GM23338 (cell line): ENCODE measurements at regions not wholly inside any gene's neighbourhood (a gene's known extent, or its start where the extent isn't known, plus 50 kb on each side); places are given as distances from the start of the nearest gene placed in this dataset.

Experiments
- ATAC-seq: fragments of 200-7000 bp; cut with Tn5 transposase; 3 replicates; pipeline ENCODE4 v1.9.1; 2020
- DNase-seq: peaks from one replicate; pipeline ENCODE4 v3.0.0-alpha.2; 2015; ENCODE audit warnings: low spot score
- H2AFZ ChIP-seq: fragments of 200-600 bp; sonication (generic); 2 replicates; pipeline ENCODE4 v1.8.0; 2016; ENCODE audit warnings: antibody characterized with exemption, mild to moderate bottlenecking, moderate library complexity
- H3F3A ChIP-seq: fragments of 200-600 bp; sonication (generic); replicated peaks from 2 replicates; pipeline ENCODE4 v1.8.0; 2017; ENCODE audit warnings: antibody characterized with exemption, mixed run types, low read depth
- H3K27ac ChIP-seq: fragments of 200-600 bp; sonication (generic); 2 replicates; pipeline ENCODE4 v1.6.1; 2016; ENCODE audit warnings: low read depth
- H3K27me3 ChIP-seq: fragments of 200-600 bp; sonication (generic); 2 replicates; pipeline ENCODE4 v1.8.0; 2016; ENCODE audit warnings: mild to moderate bottlenecking, mixed run types, moderate library complexity; ENCODE audit not compliant: insufficient read depth
- H3K36me3 ChIP-seq: fragments of 200-600 bp; sonication (generic); 2 replicates; pipeline ENCODE4 v1.8.0; 2016; ENCODE audit warnings: mild to moderate bottlenecking; ENCODE audit not compliant: insufficient read depth
- H3K4me1 ChIP-seq: fragments of 200-600 bp; sonication (generic); 2 replicates; pipeline ENCODE4 v1.8.0; 2016; ENCODE audit warnings: mild to moderate bottlenecking, moderate library complexity; ENCODE audit not compliant: insufficient read depth
- H3K4me2 ChIP-seq: fragments of 200-600 bp; sonication (generic); 2 replicates; pipeline ENCODE4 v1.7.1; 2017; ENCODE audit warnings: mixed run types
- H3K4me3 ChIP-seq: fragments of 200-600 bp; sonication (generic); 2 replicates; pipeline ENCODE4 v1.6.1; 2016; ENCODE audit warnings: mixed run types
- H3K79me2 ChIP-seq: fragments of 200-600 bp; sonication (generic); replicated peaks from 2 replicates; pipeline ENCODE4 v1.8.0; 2017; ENCODE audit warnings: mild to moderate bottlenecking; ENCODE audit not compliant: insufficient read depth
- H3K9me2 ChIP-seq: fragments of 200-600 bp; sonication (generic); 2 replicates; pipeline ENCODE4 v1.8.0; 2017; ENCODE audit not compliant: insufficient read depth
- H4K20me1 ChIP-seq: fragments of 200-600 bp; sonication (generic); replicated peaks from 2 replicates; pipeline ENCODE4 v1.8.0; 2017; ENCODE audit warnings: mild to moderate bottlenecking; ENCODE audit not compliant: insufficient read depth
- H3K27ac Mint-ChIP-seq: 2 replicates; pipeline ENCODE4 v1.8.0; 2020; ENCODE audit warnings: inconsistent platforms, mild to moderate bottlenecking, moderate library complexity, mixed read lengths
- H3K27me3 Mint-ChIP-seq: 3 replicates; pipeline ENCODE4 v1.8.0; 2022; ENCODE audit warnings: low read depth, mild to moderate bottlenecking, moderate library complexity, mixed read lengths, inconsistent platforms; ENCODE audit not compliant: insufficient read depth, poor library complexity
- H3K36me3 Mint-ChIP-seq: 3 replicates; pipeline ENCODE4 v1.8.0; 2021; ENCODE audit warnings: low read depth, mild to moderate bottlenecking, inconsistent platforms, moderate library complexity, mixed read lengths
- H3K4me1 Mint-ChIP-seq: 3 replicates; pipeline ENCODE4 v1.8.0; 2020; ENCODE audit warnings: mild to moderate bottlenecking, inconsistent platforms, mixed read lengths
- H3K4me3 Mint-ChIP-seq: 3 replicates; pipeline ENCODE4 v1.8.0; 2021; ENCODE audit warnings: moderate library complexity, mild to moderate bottlenecking, inconsistent platforms, mixed read lengths
- H3K9me3 Mint-ChIP-seq: 3 replicates; pipeline ENCODE4 v1.8.0; 2020; ENCODE audit warnings: moderate library complexity, mild to moderate bottlenecking, inconsistent platforms, mixed read lengths
- CREB1 ChIP-seq: fragments of 250-450 bp; sonication (Bioruptor Pico); IDR thresholded peaks from 2 replicates; pipeline ENCODE4 v1.5.0; 2020; ENCODE audit warnings: low read depth, mild to moderate bottlenecking, moderate library complexity
- EZH2 ChIP-seq: fragments of 200-600 bp; sonication (generic); IDR thresholded peaks from one replicate; pipeline ENCODE4 v1.8.0; 2017; ENCODE audit warnings: antibody characterized with exemption, mild to moderate bottlenecking, low read depth; ENCODE audit not compliant: unreplicated experiment
- POLR2AphosphoS5 ChIP-seq: IDR thresholded peaks from 2 replicates; pipeline ENCODE4 v1.6.1; 2016; ENCODE audit warnings: antibody characterized with exemption, low read depth
- STAT1 ChIP-seq: IDR thresholded peaks from one replicate; pipeline ENCODE4 v1.6.1; 2016; ENCODE audit warnings: antibody characterized with exemption; ENCODE audit not compliant: unreplicated experiment
- TF ChIP-seq, protein P1 (sequence below), 2 experiments: fragments of 200-600 bp in 1 of 2; sonication (generic) in 1 of 2; conservative IDR thresholded peaks; 2 replicates each; pipeline versions ENCODE4 v1.5.1 to v1.6.1; 2016 to 2017; ENCODE audit warnings: antibody characterized with exemption in 2 of 2, low read depth in 2 of 2, mild to moderate bottlenecking in 2 of 2, moderate library complexity in 1 of 2
- TF ChIP-seq, protein P2 (sequence below): IDR thresholded peaks from one replicate; pipeline ENCODE4 v1.6.1; 2018; ENCODE audit warnings: antibody characterized with exemption; ENCODE audit not compliant: unreplicated experiment
- TF ChIP-seq, protein P3 (sequence below): fragments of 250-450 bp; sonication (Bioruptor Pico); IDR thresholded peaks from 2 replicates; pipeline ENCODE4 v1.5.0; 2020; ENCODE audit warnings: mild to moderate bottlenecking, moderate library complexity

DNA sequence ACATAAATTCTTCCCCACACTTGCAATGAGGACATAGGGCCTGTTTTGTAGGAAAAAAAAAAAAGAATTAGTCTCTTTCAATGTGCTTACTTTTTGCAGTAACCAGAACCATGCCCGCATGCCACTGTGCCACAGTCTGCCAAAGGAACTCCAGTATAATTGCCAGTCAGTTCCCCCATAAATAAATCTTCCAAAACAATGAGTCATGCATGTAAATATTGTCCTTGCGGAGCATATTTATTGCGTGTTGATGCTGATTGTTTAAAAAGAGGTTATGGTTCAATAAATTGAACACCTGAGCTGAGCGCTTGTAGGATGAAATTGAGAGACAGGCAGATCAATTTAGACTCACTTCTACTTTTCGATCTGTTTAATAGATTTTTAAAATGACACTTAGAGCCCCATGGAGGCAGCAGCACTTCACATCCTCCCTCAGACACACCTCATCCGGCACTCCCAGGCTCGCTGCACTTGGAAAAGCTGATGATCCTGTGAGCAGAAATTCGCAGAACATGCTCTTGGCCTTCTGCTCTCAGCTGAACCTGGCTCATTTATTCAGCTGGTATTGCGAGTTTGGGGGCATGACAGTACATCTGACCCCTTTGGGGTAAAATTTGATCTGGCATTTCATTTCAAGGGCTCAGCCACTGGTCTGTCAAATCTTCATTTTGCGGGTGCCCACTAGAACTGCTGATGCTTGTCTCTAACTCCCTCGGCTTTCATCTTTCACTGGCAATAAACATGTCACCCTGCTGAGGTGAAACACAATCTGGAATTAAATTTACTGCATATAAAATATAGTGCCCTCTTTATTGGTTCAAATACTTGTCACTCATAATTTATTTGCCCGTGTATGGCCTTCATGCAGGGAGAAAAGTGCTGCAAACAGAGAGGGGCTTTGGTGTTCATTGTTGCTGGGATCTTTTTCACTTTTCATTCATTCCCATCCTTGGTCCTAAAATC lies 371.1 kb upstream of the POU3F2 start (continued):
- TF ChIP-seq, protein P1, sequence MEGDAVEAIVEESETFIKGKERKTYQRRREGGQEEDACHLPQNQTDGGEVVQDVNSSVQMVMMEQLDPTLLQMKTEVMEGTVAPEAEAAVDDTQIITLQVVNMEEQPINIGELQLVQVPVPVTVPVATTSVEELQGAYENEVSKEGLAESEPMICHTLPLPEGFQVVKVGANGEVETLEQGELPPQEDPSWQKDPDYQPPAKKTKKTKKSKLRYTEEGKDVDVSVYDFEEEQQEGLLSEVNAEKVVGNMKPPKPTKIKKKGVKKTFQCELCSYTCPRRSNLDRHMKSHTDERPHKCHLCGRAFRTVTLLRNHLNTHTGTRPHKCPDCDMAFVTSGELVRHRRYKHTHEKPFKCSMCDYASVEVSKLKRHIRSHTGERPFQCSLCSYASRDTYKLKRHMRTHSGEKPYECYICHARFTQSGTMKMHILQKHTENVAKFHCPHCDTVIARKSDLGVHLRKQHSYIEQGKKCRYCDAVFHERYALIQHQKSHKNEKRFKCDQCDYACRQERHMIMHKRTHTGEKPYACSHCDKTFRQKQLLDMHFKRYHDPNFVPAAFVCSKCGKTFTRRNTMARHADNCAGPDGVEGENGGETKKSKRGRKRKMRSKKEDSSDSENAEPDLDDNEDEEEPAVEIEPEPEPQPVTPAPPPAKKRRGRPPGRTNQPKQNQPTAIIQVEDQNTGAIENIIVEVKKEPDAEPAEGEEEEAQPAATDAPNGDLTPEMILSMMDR (conservative IDR thresholded peaks at IDR 0.05; ENCODE audit: low read depth in 2 of 2), result no peak
- no peak for TF ChIP-seq CREB1 (CRISPR knock-in tag)
- no peak for TF ChIP-seq POLR2AphosphoS5
- TF ChIP-seq STAT1, result no peak
- TF ChIP-seq EZH2, result no peak
- TF ChIP-seq, protein P2, sequence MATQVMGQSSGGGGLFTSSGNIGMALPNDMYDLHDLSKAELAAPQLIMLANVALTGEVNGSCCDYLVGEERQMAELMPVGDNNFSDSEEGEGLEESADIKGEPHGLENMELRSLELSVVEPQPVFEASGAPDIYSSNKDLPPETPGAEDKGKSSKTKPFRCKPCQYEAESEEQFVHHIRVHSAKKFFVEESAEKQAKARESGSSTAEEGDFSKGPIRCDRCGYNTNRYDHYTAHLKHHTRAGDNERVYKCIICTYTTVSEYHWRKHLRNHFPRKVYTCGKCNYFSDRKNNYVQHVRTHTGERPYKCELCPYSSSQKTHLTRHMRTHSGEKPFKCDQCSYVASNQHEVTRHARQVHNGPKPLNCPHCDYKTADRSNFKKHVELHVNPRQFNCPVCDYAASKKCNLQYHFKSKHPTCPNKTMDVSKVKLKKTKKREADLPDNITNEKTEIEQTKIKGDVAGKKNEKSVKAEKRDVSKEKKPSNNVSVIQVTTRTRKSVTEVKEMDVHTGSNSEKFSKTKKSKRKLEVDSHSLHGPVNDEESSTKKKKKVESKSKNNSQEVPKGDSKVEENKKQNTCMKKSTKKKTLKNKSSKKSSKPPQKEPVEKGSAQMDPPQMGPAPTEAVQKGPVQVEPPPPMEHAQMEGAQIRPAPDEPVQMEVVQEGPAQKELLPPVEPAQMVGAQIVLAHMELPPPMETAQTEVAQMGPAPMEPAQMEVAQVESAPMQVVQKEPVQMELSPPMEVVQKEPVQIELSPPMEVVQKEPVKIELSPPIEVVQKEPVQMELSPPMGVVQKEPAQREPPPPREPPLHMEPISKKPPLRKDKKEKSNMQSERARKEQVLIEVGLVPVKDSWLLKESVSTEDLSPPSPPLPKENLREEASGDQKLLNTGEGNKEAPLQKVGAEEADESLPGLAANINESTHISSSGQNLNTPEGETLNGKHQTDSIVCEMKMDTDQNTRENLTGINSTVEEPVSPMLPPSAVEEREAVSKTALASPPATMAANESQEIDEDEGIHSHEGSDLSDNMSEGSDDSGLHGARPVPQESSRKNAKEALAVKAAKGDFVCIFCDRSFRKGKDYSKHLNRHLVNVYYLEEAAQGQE, result no peak

DNA sequence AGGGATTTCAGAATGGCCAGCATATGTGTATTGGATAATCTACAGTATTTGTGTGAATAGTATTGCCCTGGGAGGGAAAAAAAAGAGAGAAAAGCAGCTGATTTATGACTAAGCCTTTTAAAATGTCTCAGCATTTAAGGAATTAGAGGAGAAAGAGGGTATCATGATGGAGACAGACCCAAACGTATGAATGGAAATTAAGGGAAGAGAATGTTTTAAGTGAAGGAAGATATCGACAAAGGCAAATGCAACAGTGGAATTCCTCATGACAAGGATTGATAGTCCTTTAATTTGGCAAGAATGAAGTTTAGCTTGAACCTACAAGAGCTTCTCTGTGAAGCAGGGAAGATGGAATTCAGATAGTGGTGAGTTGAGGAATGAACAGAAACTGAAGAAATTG lies 367.3 kb upstream of the POU3F2 start:
- H3K4me3 ChIP-seq, result no peak overlapping the region
- H3K4me2 ChIP-seq, result no peak overlapping the region
- TF ChIP-seq CREB1 (CRISPR knock-in tag), result no peak
- TF ChIP-seq, protein P3, sequence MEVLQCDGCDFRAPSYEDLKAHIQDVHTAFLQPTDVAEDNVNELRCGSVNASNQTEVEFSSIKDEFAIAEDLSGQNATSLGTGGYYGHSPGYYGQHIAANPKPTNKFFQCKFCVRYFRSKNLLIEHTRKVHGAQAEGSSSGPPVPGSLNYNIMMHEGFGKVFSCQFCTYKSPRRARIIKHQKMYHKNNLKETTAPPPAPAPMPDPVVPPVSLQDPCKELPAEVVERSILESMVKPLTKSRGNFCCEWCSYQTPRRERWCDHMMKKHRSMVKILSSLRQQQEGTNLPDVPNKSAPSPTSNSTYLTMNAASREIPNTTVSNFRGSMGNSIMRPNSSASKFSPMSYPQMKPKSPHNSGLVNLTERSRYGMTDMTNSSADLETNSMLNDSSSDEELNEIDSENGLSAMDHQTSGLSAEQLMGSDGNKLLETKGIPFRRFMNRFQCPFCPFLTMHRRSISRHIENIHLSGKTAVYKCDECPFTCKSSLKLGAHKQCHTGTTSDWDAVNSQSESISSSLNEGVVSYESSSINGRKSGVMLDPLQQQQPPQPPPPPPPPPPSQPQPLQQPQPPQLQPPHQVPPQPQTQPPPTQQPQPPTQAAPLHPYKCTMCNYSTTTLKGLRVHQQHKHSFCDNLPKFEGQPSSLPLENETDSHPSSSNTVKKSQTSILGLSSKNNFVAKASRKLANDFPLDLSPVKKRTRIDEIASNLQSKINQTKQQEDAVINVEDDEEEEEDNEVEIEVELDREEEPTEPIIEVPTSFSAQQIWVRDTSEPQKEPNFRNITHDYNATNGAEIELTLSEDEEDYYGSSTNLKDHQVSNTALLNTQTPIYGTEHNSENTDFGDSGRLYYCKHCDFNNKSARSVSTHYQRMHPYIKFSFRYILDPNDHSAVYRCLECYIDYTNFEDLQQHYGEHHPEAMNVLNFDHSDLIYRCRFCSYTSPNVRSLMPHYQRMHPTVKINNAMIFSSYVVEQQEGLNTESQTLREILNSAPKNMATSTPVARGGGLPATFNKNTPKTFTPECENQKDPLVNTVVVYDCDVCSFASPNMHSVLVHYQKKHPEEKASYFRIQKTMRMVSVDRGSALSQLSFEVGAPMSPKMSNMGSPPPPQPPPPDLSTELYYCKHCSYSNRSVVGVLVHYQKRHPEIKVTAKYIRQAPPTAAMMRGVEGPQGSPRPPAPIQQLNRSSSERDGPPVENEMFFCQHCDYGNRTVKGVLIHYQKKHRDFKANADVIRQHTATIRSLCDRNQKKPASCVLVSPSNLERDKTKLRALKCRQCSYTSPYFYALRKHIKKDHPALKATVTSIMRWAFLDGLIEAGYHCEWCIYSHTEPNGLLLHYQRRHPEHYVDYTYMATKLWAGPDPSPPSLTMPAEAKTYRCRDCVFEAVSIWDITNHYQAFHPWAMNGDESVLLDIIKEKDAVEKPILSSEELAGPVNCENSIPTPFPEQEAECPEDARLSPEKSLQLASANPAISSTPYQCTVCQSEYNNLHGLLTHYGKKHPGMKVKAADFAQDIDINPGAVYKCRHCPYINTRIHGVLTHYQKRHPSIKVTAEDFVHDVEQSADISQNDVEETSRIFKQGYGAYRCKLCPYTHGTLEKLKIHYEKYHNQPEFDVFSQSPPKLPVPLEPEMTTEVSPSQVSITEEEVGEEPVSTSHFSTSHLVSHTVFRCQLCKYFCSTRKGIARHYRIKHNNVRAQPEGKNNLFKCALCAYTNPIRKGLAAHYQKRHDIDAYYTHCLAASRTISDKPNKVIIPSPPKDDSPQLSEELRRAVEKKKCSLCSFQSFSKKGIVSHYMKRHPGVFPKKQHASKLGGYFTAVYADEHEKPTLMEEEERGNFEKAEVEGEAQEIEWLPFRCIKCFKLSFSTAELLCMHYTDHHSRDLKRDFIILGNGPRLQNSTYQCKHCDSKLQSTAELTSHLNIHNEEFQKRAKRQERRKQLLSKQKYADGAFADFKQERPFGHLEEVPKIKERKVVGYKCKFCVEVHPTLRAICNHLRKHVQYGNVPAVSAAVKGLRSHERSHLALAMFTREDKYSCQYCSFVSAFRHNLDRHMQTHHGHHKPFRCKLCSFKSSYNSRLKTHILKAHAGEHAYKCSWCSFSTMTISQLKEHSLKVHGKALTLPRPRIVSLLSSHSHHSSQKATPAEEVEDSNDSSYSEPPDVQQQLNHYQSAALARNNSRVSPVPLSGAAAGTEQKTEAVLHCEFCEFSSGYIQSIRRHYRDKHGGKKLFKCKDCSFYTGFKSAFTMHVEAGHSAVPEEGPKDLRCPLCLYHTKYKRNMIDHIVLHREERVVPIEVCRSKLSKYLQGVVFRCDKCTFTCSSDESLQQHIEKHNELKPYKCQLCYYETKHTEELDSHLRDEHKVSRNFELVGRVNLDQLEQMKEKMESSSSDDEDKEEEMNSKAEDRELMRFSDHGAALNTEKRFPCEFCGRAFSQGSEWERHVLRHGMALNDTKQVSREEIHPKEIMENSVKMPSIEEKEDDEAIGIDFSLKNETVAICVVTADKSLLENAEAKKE (CRISPR knock-in tag), result no peak
- H3K27ac ChIP-seq, result no peak overlapping the region
- DNase-seq, result peak; percentile 9
- Mint-ChIP-seq H3K27me3 (no peaks in the 10 kb centered on the region), H3K9me3 (no peaks in the 10 kb centered on the region), H3K4me3 (no peak overlapping the region), H3K27ac (no peak overlapping the region; the same call in 1 of the 2 replicates), H3K4me1 (no peaks in the 10 kb centered on the region), H3K36me3 (no peaks in the 10 kb centered on the region)
- H3K27me3 ChIP-seq, result no peaks in the 10 kb centered on the region
- ATAC-seq, result no peak
- H3K4me1 ChIP-seq, result no peaks in the 10 kb centered on the region
- no peaks in the 10 kb centered on the region for H4K20me1 ChIP-seq
- no peaks in the 10 kb centered on the region; the same call in 1 of the 2 replicates for H3K9me2 ChIP-seq
- H3K79me2 ChIP-seq, result no peaks in the 10 kb centered on the region
- H3K36me3 ChIP-seq, result no peaks in the 10 kb centered on the region
- no peak overlapping the region for H2AFZ ChIP-seq
- H3F3A ChIP-seq, result no peaks in the 10 kb centered on the region
